Endothelial cell of umbilical vein (primary cell): ENCODE measurements at regions not wholly inside any gene's neighbourhood (a gene's known extent, or its start where the extent isn't known, plus 50 kb on each side); places are given as distances from the start of the nearest gene placed in this dataset.

ENCODE experiments used
- CTCF ChIP-seq, 2 donors: IDR thresholded peaks; 1 replicate in 1 of 2; 2 replicates in 1 of 2; pipeline ENCODE4 v1.5.1; 2011; ENCODE audit warnings: low read length in 2 of 2, mild to moderate bottlenecking in 2 of 2, moderate library complexity in 2 of 2, control low read depth in 1 of 2, inconsistent platforms in 1 of 2, low read depth in 1 of 2; ENCODE audit not compliant: insufficient read depth in 1 of 2; ENCODE audit errors: extremely low read depth in 1 of 2
- MYC ChIP-seq: IDR thresholded peaks from one replicate; pipeline ENCODE4 v1.6.1; 2011; ENCODE audit warnings: mild to moderate bottlenecking, low read depth, low read length

- no peak for TF ChIP-seq CTCF (IDR thresholded peaks at IDR 0.05; ENCODE audit: extremely low read depth in 1 of 2, insufficient read depth in 1 of 2, low read depth in 1 of 2, low read length in 2 of 2)
- no peak for TF ChIP-seq MYC
Observed at GRCh38 chr6:925656-926213, 232.8 kb upstream of the EXOC2 start.
